ENCODE measurements at regions not wholly inside any gene's neighbourhood (a gene's known extent, or its start where the extent isn't known, plus 50 kb on each side); places are given as distances from the start of the nearest gene placed in this dataset.

- no peak for TF ChIP-seq CTCF (conservative IDR thresholded peaks at IDR 0.05; ENCODE audit: low read depth, low read length)
Observed at GRCh38 chr1:100628631-100629081, 90.7 kb downstream of the GPR88 start.

GRCh38 chr1:100629391-100629790 lies 90.2 kb upstream of the VCAM1 start:
- TF ChIP-seq CTCF (conservative IDR thresholded peaks at IDR 0.05; ENCODE audit: low read depth, low read length) = no peak
- DNase-seq (ENCODE audit: low read depth) = no peak
- no peak overlapping the region for H3K4me3 ChIP-seq (ENCODE audit: low read length)

More at GRCh38 chr1:100628631-100629081, 90.7 kb downstream of the GPR88 start:
- no peak overlapping the region for H3K4me3 ChIP-seq (ENCODE audit: low read length)
- no peak for DNase-seq (ENCODE audit: low read depth)

DNA sequence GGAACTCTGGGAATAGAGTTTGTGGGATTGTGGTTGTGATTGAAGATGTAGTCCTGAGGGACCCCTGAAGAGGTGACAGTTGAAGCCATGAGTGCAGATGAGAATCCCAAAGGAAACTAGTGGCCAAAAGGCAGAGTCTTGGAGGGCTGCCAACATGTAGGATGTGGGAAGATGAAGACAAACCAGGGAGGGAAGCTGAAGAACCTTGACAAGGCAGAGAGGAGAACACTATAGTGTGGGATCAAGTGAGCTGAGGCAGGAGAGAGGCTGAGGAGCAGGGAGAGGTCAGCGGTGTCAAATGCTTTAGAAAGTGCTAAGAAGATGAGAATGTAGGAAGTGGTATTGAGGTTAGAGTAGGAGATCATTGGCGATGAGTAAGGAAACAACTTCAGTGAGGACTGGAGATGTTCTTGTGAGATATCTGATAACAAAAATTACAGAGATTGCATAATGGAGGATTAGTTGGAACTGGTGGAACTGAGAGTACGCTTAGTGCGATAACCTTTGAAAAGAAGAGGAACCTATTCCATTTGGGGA lies 88.5 kb upstream of the VCAM1 start:
- no peak for DNase-seq (ENCODE audit: low read depth)
- TF ChIP-seq CTCF (conservative IDR thresholded peaks at IDR 0.05; ENCODE audit: low read depth, low read length) = no peak

GRCh38 chr1:100642826-100643225 lies 76.7 kb upstream of the VCAM1 start:
- no peak overlapping the region for H3K4me3 ChIP-seq (ENCODE audit: low read length)
- TF ChIP-seq CTCF (conservative IDR thresholded peaks at IDR 0.05; ENCODE audit: low read depth, low read length) = no peak
- no peak for DNase-seq (ENCODE audit: low read depth)

More for the DNA sequence above, 88.5 kb upstream of the VCAM1 start:
- H3K4me3 ChIP-seq (ENCODE audit: low read length) = no peak overlapping the region

- TF ChIP-seq CTCF (conservative IDR thresholded peaks at IDR 0.05; ENCODE audit: low read depth, low read length) = no peak
- no peak for DNase-seq (ENCODE audit: low read depth)
- no peak overlapping the region for H3K4me3 ChIP-seq (ENCODE audit: low read length)
Observed at GRCh38 chr1:100643471-100644196, 75.9 kb upstream of the VCAM1 start.

GRCh38 chr1:100646001-100646400 lies 73.5 kb upstream of the VCAM1 start:
- DNase-seq (ENCODE audit: low read depth) = no peak
- TF ChIP-seq CTCF (conservative IDR thresholded peaks at IDR 0.05; ENCODE audit: low read depth, low read length) = no peak
- no peak overlapping the region for H3K4me3 ChIP-seq (ENCODE audit: low read length)

DNA sequence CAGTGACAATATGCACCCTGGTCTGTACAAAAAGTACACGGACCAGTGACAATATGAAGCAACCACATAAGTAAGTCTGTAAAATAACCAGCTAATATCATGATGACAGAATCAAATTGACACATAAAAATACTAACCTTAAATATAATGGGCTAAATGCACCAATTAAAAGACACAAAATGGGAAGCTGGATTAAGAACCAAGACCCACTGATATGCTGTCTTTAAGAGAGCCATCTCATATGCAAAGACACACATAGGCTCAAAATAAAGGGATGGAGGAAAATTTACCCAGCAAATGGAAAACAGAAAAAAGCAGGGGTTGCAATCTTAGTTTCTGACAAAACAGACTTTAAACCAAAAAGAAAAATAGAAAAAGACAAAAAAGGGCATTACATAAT lies 70.4 kb upstream of the VCAM1 start:
- no peak for DNase-seq (ENCODE audit: low read depth)
- no peak overlapping the region for H3K4me3 ChIP-seq (ENCODE audit: low read length)
- TF ChIP-seq CTCF (conservative IDR thresholded peaks at IDR 0.05; ENCODE audit: low read depth, low read length) = no peak

All from retinal pigment epithelial cell (primary cell).